HPDE6-E6E7 (cell line): ENCODE measurements at regions not wholly inside any gene's neighbourhood (a gene's known extent, or its start where the extent isn't known, plus 50 kb on each side); places are given as distances from the start of the nearest gene placed in this dataset.

Experiments
- DNase-seq: peaks from one replicate; pipeline ENCODE4 v3.0.0; 2011; ENCODE audit warnings: missing footprints; ENCODE audit errors: extremely low spot score

DNA sequence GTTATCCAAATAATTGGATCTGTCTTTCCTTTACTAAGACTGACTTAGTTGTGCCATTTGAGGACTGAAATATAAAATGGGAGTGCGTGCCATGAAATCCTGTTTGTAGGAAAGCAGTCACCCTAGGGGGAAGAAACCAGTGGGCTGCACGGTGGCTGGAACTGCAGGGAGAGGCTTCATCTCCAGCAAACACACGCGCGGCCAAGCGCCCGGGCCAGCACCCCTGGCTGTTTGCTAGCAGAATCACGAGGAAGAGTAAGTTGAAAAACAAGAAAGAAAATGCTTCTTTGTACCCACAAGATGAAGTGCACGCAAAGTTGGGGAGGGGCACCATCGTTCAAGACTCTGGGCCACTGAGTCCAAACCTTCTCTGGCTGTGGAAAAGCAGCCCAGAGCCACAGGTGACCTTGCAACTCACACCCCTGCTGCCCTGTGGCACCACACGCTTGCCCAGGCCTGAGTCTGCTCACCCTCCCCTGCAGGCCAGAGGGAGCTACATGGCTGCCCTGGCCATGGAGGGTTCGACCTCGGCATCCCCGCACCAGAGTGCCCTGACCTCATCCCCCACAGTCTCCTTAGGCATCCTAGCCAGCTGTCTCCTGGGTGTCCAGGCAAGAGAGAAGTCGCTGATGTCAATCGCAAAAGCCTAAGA, 55.2 kb downstream of the IRX2 start:
- DNase-seq = no peak

GRCh38 chr5:2695200-2695891, 56.1 kb downstream of the IRX2 start:
- DNase-seq = no peak

DNA sequence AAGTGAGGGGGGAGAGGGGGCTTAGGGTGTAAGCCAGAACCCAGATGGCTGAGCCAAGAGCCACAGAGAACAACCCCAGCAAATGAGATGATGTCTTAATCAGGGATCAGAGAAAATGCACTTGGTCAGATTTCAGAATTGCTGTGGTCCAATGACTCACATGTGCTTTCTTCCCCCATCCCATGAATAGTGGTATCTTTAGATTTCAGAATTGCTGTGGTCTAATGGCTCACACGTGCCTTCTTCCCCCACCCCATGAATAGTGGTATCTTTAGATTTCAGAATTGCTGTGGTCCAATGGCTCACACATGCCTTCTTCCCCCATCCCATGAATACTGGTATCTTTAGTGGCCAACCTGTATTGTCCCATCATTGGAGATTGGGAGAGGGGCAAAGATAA, 59.9 kb downstream of the IRX2 start:
- DNase-seq = no peak

- no peak for DNase-seq
These were observed 61.2 kb downstream of the IRX2 start for GRCh38 chr5:2690293-2690692.

DNA sequence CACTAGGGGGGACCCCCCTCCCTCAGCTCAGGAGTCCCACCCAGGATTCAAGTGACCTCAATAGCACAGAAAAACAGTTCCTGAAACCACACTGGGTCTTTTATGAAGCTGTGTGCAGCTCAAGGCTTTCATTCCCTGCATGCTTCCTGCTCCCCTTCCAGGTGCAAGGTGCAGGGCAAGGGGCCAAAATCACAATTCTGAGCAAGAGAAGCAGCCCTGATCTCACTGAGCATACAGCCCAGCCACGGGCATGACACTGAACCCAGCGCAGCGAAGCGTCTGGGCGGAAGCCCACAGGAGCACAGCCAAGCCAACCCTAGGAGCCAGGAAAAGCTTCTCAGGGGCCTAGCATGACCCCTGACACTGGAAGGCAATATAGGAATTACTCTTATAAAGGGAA, 62.9 kb downstream of the IRX2 start:
- DNase-seq = no peak

DNA sequence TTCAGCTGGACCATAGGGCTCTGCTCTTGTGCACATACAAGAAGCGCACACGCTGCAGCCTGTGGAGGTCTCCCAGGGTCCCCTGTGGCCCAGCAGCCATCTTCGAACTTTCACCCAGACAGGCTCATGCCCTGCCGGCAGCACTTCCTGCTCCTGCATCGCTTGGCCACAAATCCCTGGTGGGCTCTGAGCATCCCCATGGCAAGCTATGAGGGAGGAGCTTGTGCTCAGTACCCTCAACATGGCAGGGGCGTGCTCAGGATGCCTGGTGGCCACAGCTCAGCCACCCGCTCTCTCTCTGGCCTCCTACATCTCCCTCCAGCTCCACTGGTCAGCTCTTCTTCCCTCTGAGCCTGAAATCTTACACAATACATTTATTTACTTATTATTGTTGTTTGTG, 63.7 kb downstream of the IRX2 start:
- no peak for DNase-seq

DNA sequence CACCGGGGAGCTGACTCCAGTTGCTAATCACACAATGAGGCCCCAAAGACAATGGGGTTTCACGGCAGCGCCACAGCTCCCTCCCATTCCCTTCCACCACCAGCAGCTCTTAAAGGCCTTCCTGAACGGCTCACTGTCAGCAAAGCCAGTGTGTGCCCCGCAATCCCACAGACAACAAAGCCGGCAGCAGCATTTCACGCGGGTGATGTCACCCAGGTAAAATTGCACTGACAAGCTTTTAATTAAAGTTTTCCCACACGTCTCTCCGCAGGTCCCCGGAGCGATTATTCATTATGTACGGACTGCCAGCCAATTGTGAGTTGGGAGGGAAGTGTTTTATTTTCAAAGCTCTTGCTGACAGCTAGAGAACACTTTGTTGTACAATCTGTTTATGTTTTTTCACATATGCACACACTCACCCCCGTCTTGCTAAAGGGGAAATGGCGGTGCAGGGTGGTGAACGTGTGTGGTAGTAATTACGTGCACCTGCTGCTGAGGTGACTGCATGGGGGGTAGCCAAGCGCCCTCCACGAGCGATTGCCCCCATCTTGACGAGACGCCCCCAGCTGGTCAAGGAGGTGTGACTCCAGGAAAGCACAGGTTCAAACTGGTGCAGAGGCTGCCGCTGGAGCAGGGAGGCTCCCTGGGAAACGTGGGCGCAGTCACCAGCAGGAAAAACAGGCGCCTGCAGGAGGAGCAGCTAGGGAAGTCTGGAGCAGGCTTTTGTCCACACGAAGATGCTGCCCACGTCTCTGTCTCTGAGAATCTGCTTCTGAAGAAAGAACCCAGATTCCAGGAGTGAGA, 65.0 kb downstream of the IRX2 start:
- DNase-seq = no peak

- DNase-seq = no peak
These were observed 65.7 kb downstream of the IRX2 start for GRCh38 chr5:2685651-2686272.

GRCh38 chr5:2684606-2685005, 66.9 kb downstream of the IRX2 start:
- DNase-seq = no peak

GRCh38 chr5:2683720-2684119, 67.8 kb downstream of the IRX2 start:
- no peak for DNase-seq

DNA sequence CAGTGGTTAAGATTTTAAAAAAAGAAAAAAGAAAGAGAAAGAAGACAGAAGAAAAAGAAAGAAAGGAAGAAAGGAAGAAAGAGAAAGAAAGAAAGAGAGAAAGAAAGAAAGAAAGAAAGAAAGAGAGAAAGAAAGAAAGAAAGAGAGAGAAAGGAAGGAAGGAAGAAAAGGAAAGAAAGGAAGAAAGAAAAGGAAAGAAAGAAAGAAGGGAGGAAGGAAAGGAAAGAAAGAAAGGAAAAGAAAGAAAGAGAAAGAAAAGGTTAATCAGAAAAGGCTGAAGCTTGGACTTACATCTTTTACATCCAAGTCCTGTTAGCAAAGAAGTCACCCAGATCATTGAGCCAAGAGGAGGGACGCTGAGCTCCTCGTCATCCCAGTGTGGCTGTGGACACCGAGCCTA, 70.0 kb downstream of the IRX2 start:
- no peak for DNase-seq

DNA sequence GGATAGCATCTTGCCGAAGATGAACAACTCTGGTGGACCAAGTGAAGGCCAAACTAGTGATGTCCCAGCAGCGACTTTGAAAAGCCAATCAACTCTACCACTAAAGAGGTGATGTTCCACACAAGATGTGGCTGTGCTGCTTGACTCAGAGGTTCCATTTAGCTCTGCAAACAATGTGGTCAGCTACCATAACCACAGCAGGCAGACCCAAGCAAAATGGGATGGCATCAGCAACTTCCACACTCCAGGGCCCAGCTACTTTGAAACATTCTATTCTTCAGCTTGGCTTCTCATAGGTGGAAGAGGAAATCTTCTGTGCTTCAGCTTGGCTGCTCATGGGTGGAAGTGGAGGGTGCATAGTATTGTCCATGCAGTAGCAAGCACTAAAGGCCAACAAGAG, 70.5 kb downstream of the IRX2 start:
- DNase-seq = no peak

DNA sequence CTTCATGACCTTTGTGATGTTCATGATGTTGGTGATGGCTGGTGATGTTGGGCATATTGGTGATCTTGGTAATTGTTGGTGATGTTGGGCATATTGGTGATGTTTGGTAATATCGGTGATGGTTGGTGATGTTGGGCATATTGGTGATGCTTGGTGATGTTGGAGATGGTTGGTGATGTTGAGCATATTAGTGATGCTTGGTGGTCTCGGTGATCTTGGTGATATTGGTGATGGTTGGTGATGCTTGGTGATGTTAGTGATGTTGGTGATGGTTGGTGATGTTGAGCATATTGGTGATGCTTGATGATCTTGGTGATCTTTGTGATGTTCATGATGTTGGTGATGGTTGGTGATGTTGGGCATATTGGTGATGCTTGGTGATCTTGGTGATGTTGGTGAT, 73.8 kb downstream of the IRX2 start:
- no peak for DNase-seq

- no peak for DNase-seq
These were observed 75.9 kb downstream of the IRX2 start for GRCh38 chr5:2675548-2675947.

- DNase-seq = no peak
These were observed 77.0 kb downstream of the IRX2 start for GRCh38 chr5:2674456-2674855.

DNA sequence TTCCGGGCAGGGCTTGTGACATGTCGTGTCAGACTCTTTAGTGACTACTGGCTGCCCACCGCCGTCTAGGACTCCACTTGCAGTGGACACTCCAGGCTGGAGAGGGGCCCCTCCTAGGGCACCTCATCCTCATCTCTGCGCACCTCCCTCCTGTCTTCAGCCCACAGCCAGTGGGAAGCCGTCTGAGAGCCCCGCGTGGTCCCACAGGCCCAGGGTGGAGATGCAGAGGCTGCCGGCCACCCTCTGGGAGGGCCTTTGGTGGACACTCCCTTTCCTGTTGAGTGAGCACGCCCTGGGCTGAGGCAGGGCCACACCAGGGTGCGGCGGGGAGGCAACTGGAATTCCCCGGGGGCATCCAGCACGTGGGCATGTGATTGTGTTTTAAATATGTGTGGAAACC, 80.5 kb downstream of the IRX2 start:
- no peak for DNase-seq

DNA sequence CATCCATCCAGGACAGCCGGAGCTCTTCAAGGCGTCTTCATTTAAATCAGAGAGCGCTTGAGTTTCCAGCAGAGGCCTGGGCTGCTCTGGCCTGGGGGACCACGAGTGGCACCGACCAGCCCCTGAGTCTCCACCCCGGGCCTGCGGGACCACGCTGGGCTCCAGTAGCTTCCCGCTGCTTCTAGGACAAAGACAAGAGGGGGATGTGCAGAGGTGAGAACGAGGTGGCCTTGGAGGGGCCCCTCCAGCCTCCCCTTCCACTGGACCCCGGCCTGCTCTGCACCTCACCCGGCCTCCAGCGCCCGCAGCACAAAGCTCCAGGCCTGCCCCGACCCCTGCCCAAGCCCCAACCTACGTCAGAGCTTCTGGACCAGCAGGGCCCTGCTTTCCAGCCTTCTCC, 81.6 kb downstream of the IRX2 start:
- no peak for DNase-seq

DNA sequence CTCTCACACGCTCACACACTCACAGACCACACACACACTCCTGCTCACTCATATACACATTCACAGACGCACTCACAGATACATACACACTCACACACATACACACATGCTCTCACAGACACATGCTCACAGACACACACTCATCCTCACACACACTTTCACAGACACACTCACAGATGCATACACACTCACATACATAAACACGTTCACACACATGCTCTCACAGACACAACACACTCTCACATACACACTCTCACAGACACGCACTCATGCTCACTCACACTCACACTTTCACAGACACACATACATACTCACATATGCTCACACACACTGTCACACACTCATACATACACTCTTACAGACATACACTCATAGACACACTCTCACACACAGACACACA, 82.2 kb downstream of the IRX2 start:
- no peak for DNase-seq

DNA sequence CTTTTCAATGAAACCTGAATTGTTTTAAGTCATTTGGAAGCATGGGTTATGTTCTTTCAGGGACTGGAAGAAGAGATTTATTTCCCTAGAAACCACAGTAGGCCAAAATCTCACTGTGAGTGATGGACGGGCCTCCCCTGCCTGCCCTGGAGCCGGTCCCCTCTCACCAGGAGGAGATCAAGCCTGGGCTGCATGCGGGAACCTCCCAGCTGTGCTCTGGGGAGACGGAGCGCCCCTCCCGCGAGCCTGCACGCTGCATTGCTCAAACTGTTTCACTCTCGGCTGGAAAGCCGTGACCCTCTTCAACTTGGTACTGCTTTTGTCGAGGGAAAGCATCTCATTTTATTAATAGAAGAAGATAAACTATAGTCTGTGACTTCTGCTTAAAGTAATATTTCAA, 85.4 kb downstream of the IRX2 start:
- no peak for DNase-seq

DNA sequence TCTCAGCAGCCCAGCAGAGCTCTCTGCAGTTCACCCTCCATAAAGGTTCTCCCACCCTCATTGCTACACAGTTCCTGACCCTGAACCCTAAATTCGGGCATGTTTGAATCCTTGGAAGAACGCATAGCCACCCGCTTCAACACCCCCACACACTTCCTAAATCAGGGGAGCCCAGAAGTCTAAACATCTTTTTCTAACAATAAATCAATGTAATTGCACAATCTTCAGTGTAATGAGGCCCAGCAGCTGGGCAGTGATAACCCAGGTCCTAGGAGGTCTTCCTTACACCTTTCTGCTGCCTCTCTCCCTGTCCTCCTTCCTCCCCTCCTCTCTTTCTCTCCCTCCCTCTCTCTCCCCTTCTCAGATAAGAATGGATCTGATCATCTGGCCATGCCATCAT, 88.0 kb downstream of the IRX2 start:
- DNase-seq = no peak

DNA sequence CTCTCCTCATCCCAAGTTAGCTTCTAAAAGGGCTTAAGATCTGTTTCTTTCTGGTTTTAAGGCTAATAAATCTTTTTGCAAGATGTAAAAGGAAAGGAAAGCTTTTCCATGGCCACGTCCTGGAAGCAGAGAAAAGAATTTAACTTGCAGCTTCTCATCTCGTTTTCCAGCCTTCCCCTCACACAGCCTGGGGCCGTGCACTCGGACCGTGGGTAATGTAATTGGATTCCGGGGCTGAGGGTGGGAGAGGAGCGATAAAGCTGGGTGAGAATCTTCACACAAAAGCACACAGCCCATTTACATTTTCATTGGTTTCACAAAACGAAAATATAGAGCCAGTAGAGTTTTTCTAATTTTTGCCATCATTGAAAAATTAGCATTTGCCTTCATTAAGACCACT, 91.2 kb downstream of the IRX2 start:
- no peak for DNase-seq

- DNase-seq = no peak
These were observed 92.5 kb downstream of the IRX2 start for GRCh38 chr5:2658881-2659470.
